Sigmoid colon (tissue), 4 donors: ENCODE measurements at regions not wholly inside any gene's neighbourhood (a gene's known extent, or its start where the extent isn't known, plus 50 kb on each side); places are given as distances from the start of the nearest gene placed in this dataset.

ENCODE experiments used
- POLR2AphosphoS5 ChIP-seq, 4 donors: sonication (generic); formaldehyde crosslinking; IDR thresholded peaks; one replicate each; pipeline ENCODE4 v1.6.1; 2017; ENCODE audit warnings: antibody characterized with exemption in 4 of 4
- TF ChIP-seq, protein P1 (sequence below), 4 experiments: fragments of 450-650 bp in 3 of 4; fragments of 200-600 bp in 1 of 4; IDR thresholded peaks; one replicate each; pipeline ENCODE4 v1.5.1; 2016 to 2019; ENCODE audit warnings: antibody characterized with exemption in 4 of 4, mild to moderate bottlenecking in 3 of 4, moderate library complexity in 2 of 4

DNA sequence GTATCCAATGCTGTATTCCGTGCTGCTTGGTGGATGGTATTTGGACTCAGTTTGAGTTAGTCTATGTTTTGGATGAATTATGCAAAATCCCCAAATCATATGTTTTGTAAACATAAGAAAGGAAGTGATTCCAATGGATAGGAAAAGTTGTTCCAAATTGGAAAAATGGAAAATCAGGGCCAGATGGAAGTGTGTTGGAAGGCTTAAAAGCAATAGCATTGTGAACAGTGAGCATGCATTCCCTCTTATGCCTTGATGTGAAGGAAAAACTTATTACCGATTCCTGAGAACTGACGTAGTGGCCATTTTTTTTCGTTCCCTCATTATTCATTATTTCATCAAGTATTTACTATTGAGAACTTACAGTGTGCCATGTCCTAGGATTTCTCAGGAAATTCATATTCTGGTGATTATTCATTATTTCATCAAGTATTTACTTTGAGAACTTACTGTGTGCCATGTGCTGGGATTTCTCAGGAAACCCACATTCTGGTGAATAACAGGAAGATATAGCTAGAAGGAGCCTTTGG lies 144.1 kb upstream of the TPRG1 start:
- TF ChIP-seq POLR2AphosphoS5 (IDR thresholded peaks at IDR 0.05): no peak
- TF ChIP-seq, protein P1, sequence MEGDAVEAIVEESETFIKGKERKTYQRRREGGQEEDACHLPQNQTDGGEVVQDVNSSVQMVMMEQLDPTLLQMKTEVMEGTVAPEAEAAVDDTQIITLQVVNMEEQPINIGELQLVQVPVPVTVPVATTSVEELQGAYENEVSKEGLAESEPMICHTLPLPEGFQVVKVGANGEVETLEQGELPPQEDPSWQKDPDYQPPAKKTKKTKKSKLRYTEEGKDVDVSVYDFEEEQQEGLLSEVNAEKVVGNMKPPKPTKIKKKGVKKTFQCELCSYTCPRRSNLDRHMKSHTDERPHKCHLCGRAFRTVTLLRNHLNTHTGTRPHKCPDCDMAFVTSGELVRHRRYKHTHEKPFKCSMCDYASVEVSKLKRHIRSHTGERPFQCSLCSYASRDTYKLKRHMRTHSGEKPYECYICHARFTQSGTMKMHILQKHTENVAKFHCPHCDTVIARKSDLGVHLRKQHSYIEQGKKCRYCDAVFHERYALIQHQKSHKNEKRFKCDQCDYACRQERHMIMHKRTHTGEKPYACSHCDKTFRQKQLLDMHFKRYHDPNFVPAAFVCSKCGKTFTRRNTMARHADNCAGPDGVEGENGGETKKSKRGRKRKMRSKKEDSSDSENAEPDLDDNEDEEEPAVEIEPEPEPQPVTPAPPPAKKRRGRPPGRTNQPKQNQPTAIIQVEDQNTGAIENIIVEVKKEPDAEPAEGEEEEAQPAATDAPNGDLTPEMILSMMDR (IDR thresholded peaks at IDR 0.05): no peak
